ENCODE measurements at regions not wholly inside any gene's neighbourhood (a gene's known extent, or its start where the extent isn't known, plus 50 kb on each side); places are given as distances from the start of the nearest gene placed in this dataset.
"Not testable (repeated sequence)": the region's sequence is repeated elsewhere in the genome, so short reads cannot be mapped to it uniquely, and the experiment has no call there.

DNA sequence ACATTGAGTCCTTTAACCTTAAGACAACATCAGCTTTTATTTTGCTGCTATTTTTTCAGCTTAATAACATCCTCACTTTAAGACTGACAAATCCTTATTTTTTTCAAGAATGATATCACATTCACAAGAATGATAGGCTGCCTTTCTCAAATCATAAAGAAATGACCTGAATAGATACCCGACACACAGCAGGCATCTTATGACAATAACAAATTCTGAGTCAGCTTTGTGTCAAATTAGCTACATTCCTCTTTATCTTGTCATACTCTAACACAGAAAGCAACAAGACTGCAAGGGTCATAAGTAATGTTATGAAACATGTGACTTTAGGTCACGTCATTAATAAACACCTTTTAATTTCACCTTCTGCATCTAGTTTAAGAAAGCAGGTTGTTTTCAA is 2387.6 kb downstream of the PCDH7 start:
- no peak for DNase-seq (ENCODE audit: low read depth in 1 of 2, low spot score in 1 of 2)
- no peak overlapping the region for H3K27ac ChIP-seq
- no peak for TF ChIP-seq CTCF (IDR thresholded peaks at IDR 0.05; ENCODE audit: low read depth, low read length)
- H3K9me3 ChIP-seq (ENCODE audit: low read depth) = no peaks in the 10 kb centered on the region
- no peaks in the 10 kb centered on the region for H3K4me1 ChIP-seq (ENCODE audit: low read depth)
- no peak overlapping the region for H3K4me3 ChIP-seq
- H3K27me3 ChIP-seq = no peaks in the 10 kb centered on the region
- H3K36me3 ChIP-seq = no peaks in the 10 kb centered on the region

GRCh38 chr4:33111117-33111516 is 2390.9 kb downstream of the PCDH7 start:
- Histone ChIP-seq H3K27ac (no peak overlapping the region), H3K4me1 (ENCODE audit: low read depth) (no peaks in the 10 kb centered on the region), H3K9me3 (ENCODE audit: low read depth) (no peaks in the 10 kb centered on the region), H3K4me3 (no peak overlapping the region), H3K36me3 (no peaks in the 10 kb centered on the region), H3K27me3 (no peaks in the 10 kb centered on the region)
- TF ChIP-seq CTCF (IDR thresholded peaks at IDR 0.05; ENCODE audit: low read depth, low read length) = no peak
- DNase-seq (ENCODE audit: low read depth in 1 of 2, low spot score in 1 of 2) = peak in 1 of 2 donors; percentile 54

DNA sequence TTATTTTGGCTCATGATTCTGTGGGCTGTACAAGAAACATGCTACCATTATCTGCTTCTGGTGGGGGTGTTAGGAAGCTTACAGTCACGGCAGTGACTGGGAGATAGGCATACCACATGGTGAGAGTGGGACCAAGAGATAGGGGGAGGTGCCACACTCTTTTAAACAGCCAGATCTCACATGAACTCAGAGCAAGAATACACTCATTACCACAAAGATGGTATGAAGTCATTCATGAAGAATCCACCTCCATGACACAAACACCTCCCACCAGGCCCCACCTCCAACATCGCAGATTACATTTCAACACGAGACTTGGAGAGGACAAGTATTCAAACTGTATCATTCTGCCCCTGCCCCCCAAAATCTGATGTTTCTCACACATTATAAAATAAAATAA is 2396.7 kb downstream of the PCDH7 start:
- H3K9me3 ChIP-seq (ENCODE audit: low read depth) = no peaks in the 10 kb centered on the region
- TF ChIP-seq CTCF (IDR thresholded peaks at IDR 0.05; ENCODE audit: low read depth, low read length) = no peak
- H3K4me3 ChIP-seq = no peak overlapping the region
- no peak overlapping the region for H3K27ac ChIP-seq
- no peak for DNase-seq (ENCODE audit: low read depth in 1 of 2, low spot score in 1 of 2)
- no peaks in the 10 kb centered on the region for H3K4me1 ChIP-seq (ENCODE audit: low read depth)
- no peaks in the 10 kb centered on the region for H3K36me3 ChIP-seq
- no peaks in the 10 kb centered on the region for H3K27me3 ChIP-seq

DNA sequence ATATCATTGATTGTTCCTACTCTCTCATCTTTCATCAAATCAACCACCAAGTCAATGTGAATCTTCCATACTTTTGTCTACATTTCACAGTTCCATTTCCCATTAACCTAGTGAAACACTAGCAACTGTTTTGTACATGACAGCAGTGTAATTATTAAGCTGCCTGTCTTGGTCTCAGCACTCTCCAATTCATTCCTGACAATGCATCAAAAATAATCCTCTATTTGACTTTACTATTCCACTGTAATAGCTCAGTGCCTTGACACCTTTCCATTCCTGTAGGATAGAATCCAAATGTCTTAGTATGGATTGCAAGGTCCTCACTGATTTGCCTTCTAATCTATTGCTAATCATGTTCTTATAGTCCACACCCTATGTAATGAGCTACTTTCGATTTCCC is 2405.8 kb downstream of the PCDH7 start:
- Histone ChIP-seq H3K4me1 (ENCODE audit: low read depth) (no peaks in the 10 kb centered on the region), H3K27me3 (no peaks in the 10 kb centered on the region), H3K27ac (no peak overlapping the region), H3K36me3 (no peaks in the 10 kb centered on the region), H3K4me3 (no peak overlapping the region), H3K9me3 (ENCODE audit: low read depth) (no peaks in the 10 kb centered on the region)
- TF ChIP-seq CTCF (IDR thresholded peaks at IDR 0.05; ENCODE audit: low read depth, low read length) = no peak
- no peak for DNase-seq (ENCODE audit: low read depth in 1 of 2, low spot score in 1 of 2)

DNA sequence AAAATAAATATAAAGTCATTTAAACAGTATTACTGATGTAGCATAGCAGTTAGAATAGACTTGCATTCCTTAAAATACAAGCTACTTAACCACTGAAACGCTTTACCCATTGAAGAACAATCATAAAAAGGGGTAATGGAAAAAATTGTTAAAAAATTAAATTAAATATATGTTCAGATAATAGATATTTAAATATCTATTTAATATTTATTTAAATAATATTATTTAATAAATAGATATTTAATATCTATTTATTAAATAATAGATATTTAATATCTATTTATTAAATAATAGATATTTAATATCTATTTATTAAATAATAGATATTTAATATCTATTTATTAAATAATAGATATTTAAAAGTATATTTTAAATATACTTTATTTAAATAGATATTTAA is 2410.5 kb downstream of the PCDH7 start:
- not testable (repeated sequence) for DNase-seq (ENCODE audit: low read depth in 1 of 2, low spot score in 1 of 2); H3K36me3 ChIP-seq; H3K4me3 ChIP-seq; H3K27me3 ChIP-seq; H3K4me1 ChIP-seq (ENCODE audit: low read depth); H3K27ac ChIP-seq; H3K9me3 ChIP-seq (ENCODE audit: low read depth)

GRCh38 chr4:33133723-33134122 is 2413.6 kb downstream of the PCDH7 start:
- Histone ChIP-seq H3K27me3 (no peaks in the 10 kb centered on the region), H3K36me3 (no peaks in the 10 kb centered on the region), H3K27ac (no peak overlapping the region), H3K4me1 (ENCODE audit: low read depth) (no peaks in the 10 kb centered on the region), H3K4me3 (no peak overlapping the region), H3K9me3 (ENCODE audit: low read depth) (no peaks in the 10 kb centered on the region)
- no peak for TF ChIP-seq CTCF (IDR thresholded peaks at IDR 0.05; ENCODE audit: low read depth, low read length)
- no peak for DNase-seq (ENCODE audit: low read depth in 1 of 2, low spot score in 1 of 2)
